ENCODE measurements at regions not wholly inside any gene's neighbourhood (a gene's known extent, or its start where the extent isn't known, plus 50 kb on each side); places are given as distances from the start of the nearest gene placed in this dataset.

DNA sequence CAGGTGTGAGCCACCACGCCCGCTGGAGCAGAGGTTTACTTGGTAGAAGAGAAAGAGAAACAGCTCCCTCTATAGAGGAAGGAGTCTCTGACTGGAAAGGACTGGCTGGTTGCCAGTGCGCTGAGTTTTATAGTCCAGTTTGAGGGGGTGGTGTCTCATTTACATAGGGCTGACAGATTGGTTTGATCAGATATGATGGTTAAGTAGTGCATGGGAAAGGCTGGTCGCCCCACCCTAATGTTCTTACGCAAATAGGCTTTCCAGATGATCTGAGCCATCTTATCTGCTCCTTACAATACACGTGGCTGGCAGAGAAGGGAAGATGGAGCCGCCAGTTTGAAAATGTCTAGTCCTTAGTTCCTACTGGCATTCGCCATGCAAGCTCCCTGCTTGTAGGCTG lies 439.5 kb downstream of the NAF1 start:
- Histone ChIP-seq H3K36me3 (ENCODE audit: insufficient read depth) (no peaks in the 10 kb centered on the region), H3K4me1 (ENCODE audit: insufficient read depth) (no peaks in the 10 kb centered on the region), H3K27ac (ENCODE audit: low read depth) (no peak overlapping the region), H3K4me3 (ENCODE audit: low read depth, low read length) (no peak overlapping the region)
- 84% methylated on average over 8 of the region's 8 CpGs for WGBS
- DNase-seq (ENCODE audit: extremely low spot score): no peak

- DNase-seq (ENCODE audit: extremely low spot score): no peak
- no peaks in the 10 kb centered on the region for H3K4me1 ChIP-seq (ENCODE audit: insufficient read depth)
- no peak overlapping the region for H3K27ac ChIP-seq (ENCODE audit: low read depth)
- no peaks in the 10 kb centered on the region for H3K36me3 ChIP-seq (ENCODE audit: insufficient read depth)
- 81% methylated on average over 3 of the region's 3 CpGs for WGBS
- H3K4me3 ChIP-seq (ENCODE audit: low read depth, low read length): no peak overlapping the region
Measured at GRCh38 chr4:162715401-162715800, 451.3 kb downstream of the NAF1 start.

DNA sequence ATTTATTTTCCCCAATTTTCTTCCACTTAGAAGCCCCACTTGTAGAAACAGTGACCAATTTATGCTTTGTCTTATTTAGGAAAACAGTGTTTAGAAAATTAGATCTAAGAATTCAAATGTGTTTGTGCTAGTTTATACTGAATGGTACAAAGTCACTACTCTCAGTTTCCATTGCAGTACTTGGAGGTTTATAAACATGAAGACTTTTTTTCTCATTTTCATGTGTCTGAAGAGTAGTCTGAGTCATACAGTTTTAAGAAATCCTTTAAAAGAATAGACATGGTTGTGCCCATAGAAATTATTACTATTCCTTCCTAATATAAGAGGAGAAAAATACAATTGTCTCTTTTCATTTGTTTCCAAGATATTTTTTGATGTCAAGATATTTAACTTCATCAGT lies 458.7 kb downstream of the NAF1 start:
- H3K27ac ChIP-seq (ENCODE audit: low read depth): no peak overlapping the region
- no peaks in the 10 kb centered on the region for H3K4me1 ChIP-seq (ENCODE audit: insufficient read depth)

GRCh38 chr4:162706632-162707031 lies 460.1 kb downstream of the NAF1 start:
- Histone ChIP-seq H3K27ac (ENCODE audit: low read depth) (no peak overlapping the region), H3K4me3 (ENCODE audit: low read depth, low read length) (no peak overlapping the region), H3K36me3 (ENCODE audit: insufficient read depth) (no peaks in the 10 kb centered on the region), H3K4me1 (ENCODE audit: insufficient read depth) (no peaks in the 10 kb centered on the region)
- 57% methylated on average over 1 of the region's 1 CpG for WGBS
- no peak for DNase-seq (ENCODE audit: extremely low spot score)

More for the DNA sequence above, 458.7 kb downstream of the NAF1 start:
- Histone ChIP-seq H3K36me3 (ENCODE audit: insufficient read depth) (no peaks in the 10 kb centered on the region), H3K4me3 (ENCODE audit: low read depth, low read length) (no peak overlapping the region)
- no peak for DNase-seq (ENCODE audit: extremely low spot score)

DNA sequence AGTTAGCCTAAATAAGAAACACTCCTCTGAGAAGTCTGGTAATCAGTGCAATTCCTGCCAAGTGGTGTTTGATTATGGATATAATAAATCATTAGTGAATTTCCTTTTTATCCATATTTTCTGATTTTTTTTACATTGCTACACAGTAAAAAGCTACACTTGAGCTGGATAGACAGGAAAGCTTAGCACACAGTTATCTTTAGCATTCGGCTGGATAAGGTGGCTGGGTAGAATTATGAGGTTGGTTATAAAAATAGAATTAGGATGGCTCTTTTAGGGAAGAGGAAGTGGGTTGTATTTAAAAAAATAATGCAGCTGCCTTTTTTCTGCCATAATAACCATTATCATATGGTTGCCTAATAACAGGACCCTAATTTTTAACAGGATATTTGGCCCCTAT lies 460.6 kb downstream of the NAF1 start:
- DNase-seq (ENCODE audit: extremely low spot score): no peak
- H3K27ac ChIP-seq (ENCODE audit: low read depth): no peak overlapping the region
- WGBS: 23% methylated on average over 1 of the region's 1 CpG
- no peaks in the 10 kb centered on the region for H3K4me1 ChIP-seq (ENCODE audit: insufficient read depth)
- no peak overlapping the region for H3K4me3 ChIP-seq (ENCODE audit: low read depth, low read length)
- no peaks in the 10 kb centered on the region for H3K36me3 ChIP-seq (ENCODE audit: insufficient read depth)

DNA sequence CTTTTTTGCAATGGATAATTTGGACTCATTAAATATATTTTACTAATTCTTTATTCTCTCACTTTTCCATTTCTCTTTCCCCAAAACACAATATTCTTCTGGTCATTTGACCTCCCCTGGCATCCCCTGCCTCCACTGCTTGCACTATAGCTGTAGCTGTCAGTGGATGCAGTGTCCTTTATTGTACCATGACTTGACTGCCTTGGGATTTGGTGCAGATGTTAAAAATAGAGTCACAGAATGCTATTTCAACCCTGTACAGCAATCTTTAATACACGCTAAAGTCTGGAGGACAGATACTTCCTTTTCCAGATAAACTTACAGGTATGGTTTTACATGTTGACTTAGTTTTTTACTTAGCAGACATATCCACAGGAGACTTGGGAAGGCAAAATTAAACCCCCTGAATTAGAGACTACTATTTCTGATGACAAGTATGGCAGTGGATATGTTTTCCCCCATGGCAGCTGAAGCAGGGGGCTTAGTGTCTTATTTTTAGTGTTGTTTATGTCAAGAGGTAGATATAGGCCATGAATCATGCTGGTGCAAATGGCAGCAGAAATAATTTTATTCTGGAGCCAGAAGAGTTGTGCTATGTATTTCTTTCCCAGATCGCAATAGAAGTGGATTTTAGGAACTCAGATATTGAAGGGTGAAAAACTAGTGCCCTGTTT lies 461.4 kb downstream of the NAF1 start:
- Histone ChIP-seq H3K36me3 (ENCODE audit: insufficient read depth) (no peaks in the 10 kb centered on the region), H3K4me1 (ENCODE audit: insufficient read depth) (no peaks in the 10 kb centered on the region), H3K27ac (ENCODE audit: low read depth) (no peak overlapping the region), H3K4me3 (ENCODE audit: low read depth, low read length) (no peak overlapping the region)
- DNase-seq (ENCODE audit: extremely low spot score): no peak
- 52% methylated on average over 2 of the region's 2 CpGs for WGBS

DNA sequence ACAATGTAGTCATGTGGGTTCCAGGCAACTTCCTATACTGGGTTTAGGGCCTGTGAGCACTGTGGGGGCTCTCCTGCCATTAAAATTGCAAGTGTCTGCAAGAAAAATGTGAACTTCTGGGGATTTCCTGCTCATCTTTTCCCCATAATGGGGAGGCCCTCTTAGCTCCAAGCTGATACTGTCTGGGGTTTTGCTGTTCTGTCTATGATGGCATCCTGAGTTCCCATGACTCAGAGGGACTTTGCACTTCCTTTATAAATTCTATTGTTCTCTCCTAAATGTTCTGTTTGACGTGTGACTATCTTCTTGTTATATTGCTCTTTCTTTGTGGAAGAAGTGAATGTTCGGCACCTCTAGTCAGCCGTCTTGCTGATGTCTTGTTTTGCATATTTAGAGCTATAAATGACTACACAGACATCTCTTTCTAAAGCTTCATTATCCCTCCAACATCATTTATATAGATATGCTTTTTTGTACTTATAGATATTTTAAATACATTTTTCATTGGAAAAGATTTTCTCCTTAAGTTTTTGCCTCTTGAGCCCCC lies 465.8 kb downstream of the NAF1 start:
- DNase-seq (ENCODE audit: extremely low spot score): no peak
- WGBS: 81% methylated on average over 3 of the region's 3 CpGs
- no peaks in the 10 kb centered on the region for H3K36me3 ChIP-seq (ENCODE audit: insufficient read depth)

DNA sequence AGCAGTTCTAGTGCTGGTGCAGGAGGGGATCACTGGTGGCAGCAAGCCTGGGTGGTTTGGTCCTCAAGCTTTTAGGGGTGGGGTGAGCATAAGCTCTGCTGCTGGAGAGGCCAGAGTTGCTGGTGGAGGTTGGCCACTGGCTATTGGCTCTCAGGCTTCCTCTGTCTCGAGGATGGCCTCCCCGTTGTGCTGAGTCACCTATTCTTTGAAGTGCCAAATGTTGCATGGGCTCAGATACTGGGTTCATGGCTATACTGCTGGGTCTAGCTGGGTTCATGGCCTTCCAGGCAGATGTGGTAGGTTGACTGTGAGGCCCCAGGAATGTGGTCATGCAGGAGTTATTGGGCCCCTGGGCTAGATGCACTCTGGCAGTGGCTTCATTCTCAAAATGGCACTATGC lies 466.3 kb downstream of the NAF1 start:
- no peaks in the 10 kb centered on the region for H3K36me3 ChIP-seq (ENCODE audit: insufficient read depth)
- no peak for DNase-seq (ENCODE audit: extremely low spot score)
- WGBS: 83% methylated on average over 2 of the region's 2 CpGs
- H3K4me1 ChIP-seq (ENCODE audit: insufficient read depth): no peaks in the 10 kb centered on the region
- no peak overlapping the region for H3K27ac ChIP-seq (ENCODE audit: low read depth)
- no peak overlapping the region for H3K4me3 ChIP-seq (ENCODE audit: low read depth, low read length)

More for the DNA sequence above, 465.8 kb downstream of the NAF1 start:
- H3K27ac ChIP-seq (ENCODE audit: low read depth): no peak overlapping the region
- H3K4me3 ChIP-seq (ENCODE audit: low read depth, low read length): no peak overlapping the region
- no peaks in the 10 kb centered on the region for H3K4me1 ChIP-seq (ENCODE audit: insufficient read depth)

DNA sequence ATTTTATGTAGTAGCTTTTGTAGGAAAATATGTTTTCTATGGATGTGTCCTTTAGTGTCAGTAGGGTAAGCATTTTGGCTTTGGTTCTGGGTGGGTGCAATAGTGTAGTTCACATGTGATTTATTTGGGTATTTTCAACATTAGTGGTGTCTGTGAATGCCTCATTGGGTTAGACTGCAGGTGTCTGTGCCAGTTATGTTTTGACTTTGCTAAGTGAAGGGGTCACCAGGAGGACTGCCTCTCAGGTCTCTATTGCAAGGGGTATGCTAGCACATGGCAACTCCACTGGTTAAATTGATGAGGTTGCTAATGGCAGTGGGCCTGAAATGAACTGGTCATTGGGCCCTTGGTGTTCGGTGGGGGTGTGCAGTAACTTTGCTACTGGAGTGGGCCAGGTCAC lies 467.1 kb downstream of the NAF1 start:
- H3K4me3 ChIP-seq (ENCODE audit: low read depth, low read length): no peak overlapping the region
- no peak for DNase-seq (ENCODE audit: extremely low spot score)
- 91% methylated on average over 1 of the region's 1 CpG for WGBS
- H3K36me3 ChIP-seq (ENCODE audit: insufficient read depth): no peaks in the 10 kb centered on the region
- no peaks in the 10 kb centered on the region for H3K4me1 ChIP-seq (ENCODE audit: insufficient read depth)
- no peak overlapping the region for H3K27ac ChIP-seq (ENCODE audit: low read depth)

- no peak for DNase-seq (ENCODE audit: extremely low spot score)
- Histone ChIP-seq H3K4me3 (ENCODE audit: low read depth, low read length) (no peak overlapping the region), H3K4me1 (ENCODE audit: insufficient read depth) (no peaks in the 10 kb centered on the region), H3K27ac (ENCODE audit: low read depth) (no peak overlapping the region), H3K36me3 (ENCODE audit: insufficient read depth) (no peaks in the 10 kb centered on the region)
- WGBS: 98% methylated on average over 1 of the region's 1 CpG
Measured at GRCh38 chr4:162685410-162685809, 481.3 kb downstream of the NAF1 start.

GRCh38 chr4:162684998-162685397 lies 481.7 kb downstream of the NAF1 start:
- H3K4me1 ChIP-seq (ENCODE audit: insufficient read depth): no peaks in the 10 kb centered on the region
- no peak overlapping the region for H3K4me3 ChIP-seq (ENCODE audit: low read depth, low read length)
- no peak for DNase-seq (ENCODE audit: extremely low spot score)
- no peaks in the 10 kb centered on the region for H3K36me3 ChIP-seq (ENCODE audit: insufficient read depth)
- H3K27ac ChIP-seq (ENCODE audit: low read depth): no peak overlapping the region

GRCh38 chr4:162684371-162684700 lies 482.4 kb downstream of the NAF1 start:
- H3K27ac ChIP-seq (ENCODE audit: low read depth): no peak overlapping the region
- no peaks in the 10 kb centered on the region for H3K4me1 ChIP-seq (ENCODE audit: insufficient read depth)
- H3K4me3 ChIP-seq (ENCODE audit: low read depth, low read length): no peak overlapping the region
- no peak for DNase-seq (ENCODE audit: extremely low spot score)
- no peaks in the 10 kb centered on the region for H3K36me3 ChIP-seq (ENCODE audit: insufficient read depth)

DNA sequence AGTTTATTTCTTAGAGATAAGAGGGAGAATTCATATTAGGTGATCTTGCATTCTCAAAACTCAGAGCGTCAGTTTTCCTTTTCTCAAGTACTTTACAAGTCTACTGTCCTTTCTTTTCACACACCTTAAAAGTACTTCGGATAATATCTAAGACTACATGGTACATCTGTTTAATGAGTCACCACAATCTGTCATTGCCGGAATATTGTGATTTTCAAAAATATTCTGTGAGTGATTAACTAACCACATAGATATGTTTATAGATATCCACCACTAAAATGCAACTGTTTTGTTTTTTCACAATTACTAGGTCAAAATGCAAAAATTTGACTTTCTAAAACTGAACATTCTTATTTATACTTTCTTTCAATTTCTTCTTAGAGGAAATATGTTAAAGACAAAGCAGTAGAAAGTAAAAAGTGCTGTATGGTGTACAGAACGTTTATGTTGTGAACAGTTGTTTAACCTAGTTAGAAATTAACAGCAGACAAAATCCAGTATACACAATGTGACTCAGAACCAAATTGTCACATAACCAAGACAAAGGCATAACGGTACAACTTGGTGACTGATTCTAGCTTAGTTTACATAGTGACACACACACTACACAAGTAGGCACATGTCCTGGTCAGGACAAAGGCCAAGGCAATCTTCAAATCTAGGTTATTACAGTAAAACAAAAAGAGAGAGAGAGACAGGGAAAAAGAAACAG lies 482.9 kb downstream of the NAF1 start:
- WGBS: 59% methylated on average over 5 of the region's 5 CpGs
- peak; percentile 64 for DNase-seq (ENCODE audit: extremely low spot score)
- no peaks in the 10 kb centered on the region for H3K4me1 ChIP-seq (ENCODE audit: insufficient read depth)
- no peak overlapping the region for H3K4me3 ChIP-seq (ENCODE audit: low read depth, low read length)
- H3K36me3 ChIP-seq (ENCODE audit: insufficient read depth): no peaks in the 10 kb centered on the region
- H3K27ac ChIP-seq (ENCODE audit: low read depth): no peak overlapping the region

DNA sequence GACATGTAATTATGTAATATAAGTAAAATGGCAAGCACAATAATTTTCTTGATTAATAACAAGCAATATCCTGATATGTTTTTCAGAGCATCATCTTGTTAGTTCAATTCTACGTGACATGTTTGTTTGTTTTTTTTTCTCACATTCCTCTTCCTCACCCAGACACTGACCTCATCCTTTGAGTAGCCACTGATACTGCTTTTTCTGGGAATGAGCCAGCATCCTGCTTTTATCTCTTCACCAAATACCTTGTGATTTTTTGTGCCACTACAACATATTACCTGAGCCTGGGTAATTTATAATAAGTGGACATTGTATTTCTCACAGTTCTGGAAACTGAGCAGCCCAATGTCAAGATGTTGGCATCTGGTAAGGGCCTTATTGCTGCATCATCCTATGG lies 484.0 kb downstream of the NAF1 start:
- H3K27ac ChIP-seq (ENCODE audit: low read depth): no peak overlapping the region
- WGBS: 44% methylated on average over 1 of the region's 1 CpG
- H3K4me3 ChIP-seq (ENCODE audit: low read depth, low read length): no peak overlapping the region
- H3K4me1 ChIP-seq (ENCODE audit: insufficient read depth): no peaks in the 10 kb centered on the region
- DNase-seq (ENCODE audit: extremely low spot score): no peak
- no peaks in the 10 kb centered on the region for H3K36me3 ChIP-seq (ENCODE audit: insufficient read depth)

Measured in urinary bladder (tissue), 3 donors.